ENCODE measurements at regions not wholly inside any gene's neighbourhood (a gene's known extent, or its start where the extent isn't known, plus 50 kb on each side); places are given as distances from the start of the nearest gene placed in this dataset.
"Not testable (repeated sequence)": the region's sequence is repeated elsewhere in the genome, so short reads cannot be mapped to it uniquely, and the experiment has no call there.

DNA sequence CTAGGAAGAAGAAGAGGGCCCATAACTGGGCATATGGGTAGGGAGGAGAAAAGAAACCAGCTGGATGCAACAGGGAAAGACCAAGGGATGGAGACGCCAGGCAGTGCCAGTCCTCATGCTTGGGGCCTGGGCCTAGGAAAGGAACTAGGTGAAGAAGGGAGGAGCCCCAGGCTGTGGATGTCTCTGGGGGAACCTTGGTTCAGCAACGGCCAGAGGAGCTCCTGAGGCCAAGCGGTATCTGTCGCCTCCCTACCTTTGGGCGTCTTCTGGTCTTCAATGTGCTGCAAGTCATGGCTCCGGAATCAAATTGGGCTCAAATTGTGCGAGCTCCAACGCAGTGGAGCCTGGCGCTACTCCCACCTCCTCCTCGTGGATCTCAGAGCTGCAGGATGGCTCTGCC lies 153.6 kb downstream of the FOXD4L6 start:
- TF ChIP-seq, protein P1, sequence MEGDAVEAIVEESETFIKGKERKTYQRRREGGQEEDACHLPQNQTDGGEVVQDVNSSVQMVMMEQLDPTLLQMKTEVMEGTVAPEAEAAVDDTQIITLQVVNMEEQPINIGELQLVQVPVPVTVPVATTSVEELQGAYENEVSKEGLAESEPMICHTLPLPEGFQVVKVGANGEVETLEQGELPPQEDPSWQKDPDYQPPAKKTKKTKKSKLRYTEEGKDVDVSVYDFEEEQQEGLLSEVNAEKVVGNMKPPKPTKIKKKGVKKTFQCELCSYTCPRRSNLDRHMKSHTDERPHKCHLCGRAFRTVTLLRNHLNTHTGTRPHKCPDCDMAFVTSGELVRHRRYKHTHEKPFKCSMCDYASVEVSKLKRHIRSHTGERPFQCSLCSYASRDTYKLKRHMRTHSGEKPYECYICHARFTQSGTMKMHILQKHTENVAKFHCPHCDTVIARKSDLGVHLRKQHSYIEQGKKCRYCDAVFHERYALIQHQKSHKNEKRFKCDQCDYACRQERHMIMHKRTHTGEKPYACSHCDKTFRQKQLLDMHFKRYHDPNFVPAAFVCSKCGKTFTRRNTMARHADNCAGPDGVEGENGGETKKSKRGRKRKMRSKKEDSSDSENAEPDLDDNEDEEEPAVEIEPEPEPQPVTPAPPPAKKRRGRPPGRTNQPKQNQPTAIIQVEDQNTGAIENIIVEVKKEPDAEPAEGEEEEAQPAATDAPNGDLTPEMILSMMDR (conservative IDR thresholded peaks at IDR 0.05), result not testable (repeated sequence)
- not testable (repeated sequence) for TF ChIP-seq ZFX (IDR thresholded peaks at IDR 0.05)
